ENCODE measurements at regions not wholly inside any gene's neighbourhood (a gene's known extent, or its start where the extent isn't known, plus 50 kb on each side); places are given as distances from the start of the nearest gene placed in this dataset.

GRCh38 chr20:40591119-40591518 is 97.9 kb downstream of the MAFB start:
- FAIRE-seq (no peak), DNase-seq (ENCODE audit: insufficient read length, low spot score) (no peak)
- no peak for TF ChIP-seq CTCF (IDR thresholded peaks at IDR 0.05; ENCODE audit: insufficient read depth, missing control alignments)

DNA sequence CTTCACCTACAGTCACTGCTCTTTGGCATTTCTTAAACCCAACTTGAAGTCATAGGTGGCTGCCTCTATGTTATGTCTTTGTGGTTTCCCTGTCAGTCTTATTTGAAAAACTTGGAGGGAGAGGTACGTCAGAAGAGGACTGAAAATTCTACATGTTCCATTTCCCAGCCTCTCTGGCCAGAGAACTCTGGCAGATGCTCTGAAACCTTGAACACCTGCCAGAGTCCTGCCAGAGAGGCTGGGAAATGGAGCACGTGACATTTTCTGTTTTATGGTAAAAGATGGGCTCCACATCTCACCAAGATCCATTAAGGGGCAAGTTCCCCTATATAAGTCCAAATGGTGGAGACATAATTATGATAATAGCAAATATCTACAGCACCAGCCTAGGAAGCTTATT is 99.5 kb downstream of the MAFB start:
- DNase-seq (ENCODE audit: insufficient read length, low spot score) (no peak), FAIRE-seq (no peak)
- no peak for TF ChIP-seq CTCF (IDR thresholded peaks at IDR 0.05; ENCODE audit: insufficient read depth, missing control alignments)

DNA sequence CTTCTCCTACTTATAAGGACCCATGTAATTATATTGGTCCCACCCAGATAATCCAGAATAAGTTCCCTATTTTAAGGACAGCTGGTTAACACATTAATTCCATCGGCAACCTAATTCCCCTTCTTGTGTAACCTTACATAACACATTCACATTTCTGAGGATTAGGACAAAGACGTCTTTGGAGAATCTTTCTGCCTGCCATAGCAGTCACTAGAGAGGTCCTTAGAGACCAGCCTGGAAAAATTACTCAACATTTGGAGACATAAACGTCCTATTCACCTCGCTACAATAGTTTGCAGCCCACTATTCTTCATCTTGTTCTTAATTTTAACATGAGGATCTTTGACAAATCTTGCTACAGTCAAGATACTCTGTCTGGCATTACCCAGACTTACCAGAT is 100.1 kb downstream of the MAFB start:
- DNase-seq (ENCODE audit: insufficient read length, low spot score) = no peak
- no peak for FAIRE-seq

DNA sequence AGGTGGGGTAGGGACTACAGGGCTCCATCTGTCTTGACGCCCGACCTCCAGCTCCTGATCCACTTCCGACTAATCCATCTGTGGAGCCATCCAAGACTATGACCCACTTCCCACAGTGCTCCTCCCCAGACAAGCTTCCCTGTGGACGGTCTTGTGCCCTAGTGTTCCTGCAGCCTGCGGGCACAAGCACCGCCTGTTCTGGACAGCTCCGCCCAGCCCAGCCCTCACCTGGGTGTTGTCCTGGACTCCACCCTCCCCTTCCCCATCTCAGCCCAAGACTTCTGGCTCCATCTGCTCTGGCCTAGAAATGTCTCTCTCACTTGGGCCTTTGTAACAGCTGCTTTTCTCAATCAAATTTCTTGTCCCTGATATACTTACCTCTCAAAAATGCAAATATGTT is 102.0 kb downstream of the MAFB start:
- no peak for FAIRE-seq
- no peak for DNase-seq (ENCODE audit: insufficient read length, low spot score)
- TF ChIP-seq CTCF (IDR thresholded peaks at IDR 0.05; ENCODE audit: insufficient read depth, missing control alignments) = no peak

More for the DNA sequence above, 100.1 kb downstream of the MAFB start:
- TF ChIP-seq CTCF (IDR thresholded peaks at IDR 0.05; ENCODE audit: insufficient read depth, missing control alignments) = no peak

GRCh38 chr20:40584130-40584809 is 104.8 kb downstream of the MAFB start:
- no peak for DNase-seq (ENCODE audit: insufficient read length, low spot score)
- FAIRE-seq = no peak

GRCh38 chr20:40583636-40584035 is 105.4 kb downstream of the MAFB start:
- no peak for TF ChIP-seq CTCF (IDR thresholded peaks at IDR 0.05; ENCODE audit: insufficient read depth, missing control alignments)
- DNase-seq (ENCODE audit: insufficient read length, low spot score) (no peak), FAIRE-seq (no peak)

More at GRCh38 chr20:40584130-40584809, 104.8 kb downstream of the MAFB start:
- no peak for TF ChIP-seq CTCF (IDR thresholded peaks at IDR 0.05; ENCODE audit: insufficient read depth, missing control alignments)

GRCh38 chr20:40583205-40583604 is 105.8 kb downstream of the MAFB start:
- DNase-seq (ENCODE audit: insufficient read length, low spot score) (no peak), FAIRE-seq (no peak)
- no peak for TF ChIP-seq CTCF (IDR thresholded peaks at IDR 0.05; ENCODE audit: insufficient read depth, missing control alignments)

All from D721Med (cell line).